C4-2B (cell line): ENCODE measurements at regions not wholly inside any gene's neighbourhood (a gene's known extent, or its start where the extent isn't known, plus 50 kb on each side); places are given as distances from the start of the nearest gene placed in this dataset.

Source experiments
- ZFX ChIP-seq: fragments of 450-650 bp; IDR thresholded peaks from 2 replicates; pipeline ENCODE4 v1.6.1; 2017
- TF ChIP-seq, protein P1 (sequence below): fragments of 450-650 bp; conservative IDR thresholded peaks from 2 replicates; pipeline ENCODE4 v1.5.1; 2017; ENCODE audit warnings: mild to moderate bottlenecking

DNA sequence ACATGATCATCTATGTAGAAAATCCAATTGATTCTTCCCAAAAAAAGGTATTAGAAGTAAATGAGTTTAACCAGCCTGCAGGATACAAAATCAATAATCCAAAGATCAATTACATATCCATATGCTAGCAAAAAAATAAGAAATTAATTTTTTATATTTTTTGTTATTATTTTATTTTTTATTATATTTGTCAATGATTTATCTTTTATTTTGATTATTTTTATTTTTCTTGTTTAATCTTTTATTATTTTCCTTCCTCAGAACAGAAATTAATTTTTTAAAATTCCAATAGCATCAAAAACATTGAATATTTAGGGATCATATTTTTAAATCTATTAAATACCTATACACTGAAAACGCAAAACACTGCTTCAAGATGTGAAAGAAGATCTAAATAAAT is 331.2 kb downstream of the PLPP3 start:
- no peak for TF ChIP-seq ZFX
- TF ChIP-seq, protein P1, sequence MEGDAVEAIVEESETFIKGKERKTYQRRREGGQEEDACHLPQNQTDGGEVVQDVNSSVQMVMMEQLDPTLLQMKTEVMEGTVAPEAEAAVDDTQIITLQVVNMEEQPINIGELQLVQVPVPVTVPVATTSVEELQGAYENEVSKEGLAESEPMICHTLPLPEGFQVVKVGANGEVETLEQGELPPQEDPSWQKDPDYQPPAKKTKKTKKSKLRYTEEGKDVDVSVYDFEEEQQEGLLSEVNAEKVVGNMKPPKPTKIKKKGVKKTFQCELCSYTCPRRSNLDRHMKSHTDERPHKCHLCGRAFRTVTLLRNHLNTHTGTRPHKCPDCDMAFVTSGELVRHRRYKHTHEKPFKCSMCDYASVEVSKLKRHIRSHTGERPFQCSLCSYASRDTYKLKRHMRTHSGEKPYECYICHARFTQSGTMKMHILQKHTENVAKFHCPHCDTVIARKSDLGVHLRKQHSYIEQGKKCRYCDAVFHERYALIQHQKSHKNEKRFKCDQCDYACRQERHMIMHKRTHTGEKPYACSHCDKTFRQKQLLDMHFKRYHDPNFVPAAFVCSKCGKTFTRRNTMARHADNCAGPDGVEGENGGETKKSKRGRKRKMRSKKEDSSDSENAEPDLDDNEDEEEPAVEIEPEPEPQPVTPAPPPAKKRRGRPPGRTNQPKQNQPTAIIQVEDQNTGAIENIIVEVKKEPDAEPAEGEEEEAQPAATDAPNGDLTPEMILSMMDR: no peak
